B cell (primary cell): ENCODE measurements at regions not wholly inside any gene's neighbourhood (a gene's known extent, or its start where the extent isn't known, plus 50 kb on each side); places are given as distances from the start of the nearest gene placed in this dataset.

Experiments used
- ATAC-seq: fragments of 200-7000 bp; cut with Tn5 transposase; one replicate; pipeline ENCODE4 v1.10.0; 2021; ENCODE audit warnings: low read depth, mild to moderate bottlenecking, moderate number of reproducible peaks, moderate library complexity
- CTCF ChIA-PET: fragments of 350-600 bp; sonication (Branson Sonifier 250); formaldehyde crosslinking; loops from one replicate; lab custom pipeline; 2021; ENCODE audit warnings: antibody characterized with exemption, inconsistent platforms; lab: Charles Lee
- POLR2A ChIA-PET: fragments of 350-600 bp; sonication (Branson Sonifier 250); formaldehyde crosslinking; loops from one replicate; lab custom pipeline; 2021; ENCODE audit warnings: antibody characterized with exemption; lab: Charles Lee
- DNase-seq: peaks from one replicate; pipeline ENCODE4 v3.0.0; 2013
- H2AFZ ChIP-seq: 2 replicates; pipeline ENCODE4 v1.6.1; 2012; ENCODE audit warnings: mild to moderate bottlenecking, low read depth, low read length; ENCODE audit not compliant: insufficient read depth, poor library complexity, severe bottlenecking
- H3K27ac ChIP-seq, 2 donors: 1 replicate in 1 of 2; 2 replicates in 1 of 2; pipeline ENCODE4 v1.5.1; 2012 to 2013; ENCODE audit warnings: low read length in 2 of 2, mild to moderate bottlenecking in 2 of 2, moderate library complexity in 1 of 2
- H3K27me3 ChIP-seq, 4 experiments: fragments of 200-600 bp in 1 of 4; sonication (generic) in 1 of 4; replicated peaks in 1 of 4; 1 replicate in 2 of 4; 2 replicates in 2 of 4; pipeline versions ENCODE4 v1.6.1 to v1.7.0; 2013 to 2016; ENCODE audit warnings: low read length in 3 of 4, mild to moderate bottlenecking in 2 of 4, mixed read lengths in 1 of 4, moderate library complexity in 1 of 4; ENCODE audit not compliant: insufficient read depth in 4 of 4, control insufficient read depth in 3 of 4; ENCODE audit errors: control extremely low read depth in 1 of 4
- H3K36me3 ChIP-seq, 2 experiments: replicated peaks in 1 of 2; 1 replicate in 1 of 2; 2 replicates in 1 of 2; pipeline versions ENCODE4 v1.6.1 to v1.7.1; 2013; ENCODE audit warnings: low read length in 1 of 2; ENCODE audit not compliant: insufficient read depth in 2 of 2, control insufficient read depth in 1 of 2; ENCODE audit errors: control extremely low read depth in 1 of 2, extremely low read depth in 1 of 2
- H3K4me1 ChIP-seq, 2 donors: fragments of 200-600 bp in 1 of 2; sonication (generic) in 1 of 2; 1 replicate in 1 of 2; 2 replicates in 1 of 2; pipeline versions ENCODE4 v1.5.1 to v1.6.1; 2013 to 2017; ENCODE audit warnings: low read length in 2 of 2; ENCODE audit not compliant: control insufficient read depth in 2 of 2, insufficient read depth in 2 of 2
- H3K4me2 ChIP-seq: replicated peaks from 2 replicates; pipeline ENCODE3; 2012; ENCODE audit warnings: mild to moderate bottlenecking, low read depth, low read length; ENCODE audit not compliant: poor library complexity, severe bottlenecking
- H3K4me3 ChIP-seq, 5 experiments: fragments of 200-600 bp in 1 of 5; sonication (generic) in 1 of 5; 1 replicate in 3 of 5; 2 replicates in 2 of 5; pipeline versions ENCODE4 v1.5.1 to v1.7.0; 2011 to 2016; ENCODE audit warnings: low read length in 4 of 5, mild to moderate bottlenecking in 4 of 5, low read depth in 2 of 5, control low read depth in 1 of 5, moderate library complexity in 1 of 5; ENCODE audit not compliant: insufficient read depth in 1 of 5; ENCODE audit errors: control extremely low read depth in 1 of 5, extremely low read depth in 1 of 5
- H3K79me2 ChIP-seq: fragments of 200-600 bp; sonication (generic); one replicate; pipeline ENCODE4 v1.6.0; 2016; ENCODE audit warnings: low read length; ENCODE audit not compliant: control insufficient read depth, insufficient read depth
- H3K9ac ChIP-seq: fragments of 200-600 bp; sonication (generic); 2 replicates; pipeline ENCODE4 v1.6.1; 2017; ENCODE audit warnings: mild to moderate bottlenecking, low read length, moderate library complexity
- H3K9me3 ChIP-seq, 3 donors: one replicate each; pipeline versions ENCODE4 v1.6.1 to v1.7.1; 2013; ENCODE audit warnings: low read length in 2 of 3; ENCODE audit not compliant: control insufficient read depth in 2 of 3, insufficient read depth in 1 of 3; ENCODE audit errors: control extremely low read depth in 1 of 3
- H4K20me1 ChIP-seq: 2 replicates; pipeline ENCODE4 v1.6.0; 2012; ENCODE audit warnings: mild to moderate bottlenecking, low read length; ENCODE audit not compliant: insufficient read depth, control insufficient read depth, poor library complexity, severe bottlenecking
- H3K27ac Mint-ChIP-seq: one replicate; pipeline ENCODE4 v1.8.0; 2021; ENCODE audit warnings: mixed read lengths
- H3K27me3 Mint-ChIP-seq: one replicate; pipeline ENCODE4 v1.8.0; 2021; ENCODE audit warnings: mixed read lengths
- H3K4me1 Mint-ChIP-seq: one replicate; pipeline ENCODE4 v1.8.0; 2021; ENCODE audit warnings: mixed read lengths
- H3K4me3 Mint-ChIP-seq: one replicate; pipeline ENCODE4 v1.8.0; 2021; ENCODE audit warnings: mixed read lengths
- H3K9me3 Mint-ChIP-seq: one replicate; pipeline ENCODE4 v1.8.0; 2022; ENCODE audit warnings: mixed read lengths; ENCODE audit not compliant: insufficient read depth
- EZH2 ChIP-seq: IDR thresholded peaks from 2 replicates; pipeline ENCODE4 v1.6.1; 2012; ENCODE audit warnings: borderline replicate concordance, low read depth, mild to moderate bottlenecking, moderate library complexity, low read length; ENCODE audit not compliant: insufficient read depth, poor library complexity, severe bottlenecking
- WGBS: methylation state at CpG from one replicate; pipeline ENCODE4 v1.1.5; 2013; ENCODE audit warnings: missing lambda C conversion rate; ENCODE audit not compliant: insufficient coverage; 5-methylcytosine and 5-hydroxymethylcytosine counted together
- intact Hi-C: fragments of 100-400 bp; cut with micrococcal nuclease; formaldehyde crosslinking; loops from one replicate; pipeline ENCODE4 v1.10.0; 2022
- TF ChIP-seq, protein P1 (sequence below): fragments of 200-600 bp; IDR thresholded peaks from one replicate; pipeline ENCODE4 v1.8.0; 2022; ENCODE audit warnings: antibody characterized with exemption, mild to moderate bottlenecking

DNA sequence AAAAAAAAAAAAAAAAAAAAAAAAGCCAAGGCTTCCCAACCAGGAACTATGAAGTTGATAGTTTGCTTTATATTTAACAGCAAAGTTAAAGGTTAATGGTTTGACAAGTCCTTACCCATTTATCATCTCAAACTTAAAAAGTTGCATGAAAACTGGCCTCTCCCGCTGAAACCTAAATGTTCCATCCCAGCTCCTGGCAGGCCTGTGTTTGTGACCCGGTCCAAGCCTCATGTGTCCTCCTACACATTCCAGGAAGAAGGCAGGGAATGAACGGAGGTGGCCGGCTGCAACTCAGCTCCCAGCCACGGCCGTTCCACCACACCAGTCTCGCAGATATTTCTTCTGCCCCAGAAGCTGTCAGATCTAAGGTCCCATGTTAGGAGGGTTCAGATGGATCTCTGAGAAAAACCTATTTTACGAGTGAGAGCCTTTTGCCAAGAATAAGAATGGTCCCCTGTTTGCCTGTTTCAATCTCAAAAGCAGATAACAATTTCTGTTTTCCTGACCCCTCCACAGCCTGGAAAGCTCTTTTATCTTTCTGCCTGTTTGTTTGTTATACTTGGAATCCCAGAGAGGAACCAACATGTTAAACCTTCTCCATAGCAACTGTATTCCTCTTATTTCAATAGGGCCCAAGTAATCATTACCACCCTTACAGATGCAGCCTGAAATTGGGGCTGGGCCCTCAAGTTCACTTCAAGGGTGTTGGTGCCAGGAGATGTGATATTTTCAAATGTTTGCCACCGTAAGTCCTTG, 56.5 kb downstream of the KCTD12 start:
- POLR2A ChIA-PET, result no interaction called here
- H3K27ac Mint-ChIP-seq, result no peak overlapping the region

GRCh38 chr13:76828316-76828741, 57.9 kb downstream of the KCTD12 start:
- H3K4me3 Mint-ChIP-seq, result no peak overlapping the region
- POLR2A ChIA-PET, result no interaction called here
- no peak for ATAC-seq
- no peaks in the 10 kb centered on the region for H3K79me2 ChIP-seq
- no peak for TF ChIP-seq EZH2
- TF ChIP-seq, protein P1, sequence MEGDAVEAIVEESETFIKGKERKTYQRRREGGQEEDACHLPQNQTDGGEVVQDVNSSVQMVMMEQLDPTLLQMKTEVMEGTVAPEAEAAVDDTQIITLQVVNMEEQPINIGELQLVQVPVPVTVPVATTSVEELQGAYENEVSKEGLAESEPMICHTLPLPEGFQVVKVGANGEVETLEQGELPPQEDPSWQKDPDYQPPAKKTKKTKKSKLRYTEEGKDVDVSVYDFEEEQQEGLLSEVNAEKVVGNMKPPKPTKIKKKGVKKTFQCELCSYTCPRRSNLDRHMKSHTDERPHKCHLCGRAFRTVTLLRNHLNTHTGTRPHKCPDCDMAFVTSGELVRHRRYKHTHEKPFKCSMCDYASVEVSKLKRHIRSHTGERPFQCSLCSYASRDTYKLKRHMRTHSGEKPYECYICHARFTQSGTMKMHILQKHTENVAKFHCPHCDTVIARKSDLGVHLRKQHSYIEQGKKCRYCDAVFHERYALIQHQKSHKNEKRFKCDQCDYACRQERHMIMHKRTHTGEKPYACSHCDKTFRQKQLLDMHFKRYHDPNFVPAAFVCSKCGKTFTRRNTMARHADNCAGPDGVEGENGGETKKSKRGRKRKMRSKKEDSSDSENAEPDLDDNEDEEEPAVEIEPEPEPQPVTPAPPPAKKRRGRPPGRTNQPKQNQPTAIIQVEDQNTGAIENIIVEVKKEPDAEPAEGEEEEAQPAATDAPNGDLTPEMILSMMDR, result no peak
- H3K27me3 Mint-ChIP-seq, result peaks cover 8% of the 10 kb centered on the region
- H3K9me3 Mint-ChIP-seq, result no peaks in the 10 kb centered on the region
- peaks cover 0 to 3% (median 0%) of the 10 kb centered on the region in 4 experiments for H3K27me3 ChIP-seq
- CTCF ChIA-PET, result no interaction called here
- no peak overlapping the region for H3K4me2 ChIP-seq
- no peak overlapping the region for H3K27ac ChIP-seq
- H3K9ac ChIP-seq, result no peak overlapping the region
- H3K27ac Mint-ChIP-seq, result no peak overlapping the region
- H4K20me1 ChIP-seq, result no peaks in the 10 kb centered on the region
- no peaks in the 10 kb centered on the region for H3K36me3 ChIP-seq
- intact Hi-C loops, result no loop called here
- DNase-seq, result no peak
- no peak overlapping the region for H2AFZ ChIP-seq
- no peak overlapping the region for H3K4me3 ChIP-seq
- 46% methylated on average over 3 of the region's 3 CpGs for WGBS
- no peaks in the 10 kb centered on the region for H3K9me3 ChIP-seq
- H3K4me1 Mint-ChIP-seq, result no peaks in the 10 kb centered on the region
- no peaks in the 10 kb centered on the region for H3K4me1 ChIP-seq

More for the DNA sequence above, 56.5 kb downstream of the KCTD12 start:
- Histone ChIP-seq H3K4me3 (no peak overlapping the region), H4K20me1 (no peaks in the 10 kb centered on the region), H3K9ac (no peak overlapping the region), H3K4me2 (no peak overlapping the region), H3K9me3 (no peaks in the 10 kb centered on the region), H2AFZ (no peak overlapping the region), H3K36me3 (no peaks in the 10 kb centered on the region), H3K27me3 (peaks cover 0 to 3% (median 0%) of the 10 kb centered on the region in 4 experiments), H3K27ac (no peak overlapping the region), H3K4me1 (no peaks in the 10 kb centered on the region), H3K79me2 (no peaks in the 10 kb centered on the region)
- CTCF ChIA-PET, result no interaction called here
- Mint-ChIP-seq H3K4me1 (no peaks in the 10 kb centered on the region), H3K4me3 (no peak overlapping the region), H3K27me3 (peaks cover 8% of the 10 kb centered on the region), H3K9me3 (no peaks in the 10 kb centered on the region)
- intact Hi-C loops, result no loop called here
- 96% methylated on average over 8 of the region's 9 CpGs for WGBS
- TF ChIP-seq, protein P1, result no peak
- no peak for TF ChIP-seq EZH2
- DNase-seq (no peak), ATAC-seq (no peak)
